ENCODE measurements at regions not wholly inside any gene's neighbourhood (a gene's known extent, or its start where the extent isn't known, plus 50 kb on each side); places are given as distances from the start of the nearest gene placed in this dataset.

- DNase-seq (ENCODE audit: low read depth, low spot score): no peak
- no TSS peak for BruUV-seq (replicated peaks)
- Histone ChIP-seq H3K36me3 (ENCODE audit: control insufficient read depth in 2 of 2, extremely low read depth in 1 of 2, insufficient read depth in 2 of 2, low read length in 2 of 2) (no peaks in the 10 kb centered on the region), H3K4me3 (replicated peaks in 1 of 3; ENCODE audit: insufficient read depth in 1 of 3, low read depth in 1 of 3, low read length in 3 of 3) (no peak overlapping the region), H2AFZ (ENCODE audit: low read depth, low read length) (no peak overlapping the region), H3K4me2 (ENCODE audit: insufficient read depth, low read length) (no peak overlapping the region), H4K20me1 (replicated peaks; ENCODE audit: control insufficient read depth, extremely low read depth, insufficient read depth, low read length) (no peaks in the 10 kb centered on the region), H3K79me2 (ENCODE audit: control insufficient read depth, insufficient read depth, low read length) (no peaks in the 10 kb centered on the region), H3K4me1 (ENCODE audit: control insufficient read depth, extremely low read depth, insufficient read depth, low read length) (no peaks in the 10 kb centered on the region), H3K9me1 (replicated peaks; ENCODE audit: control insufficient read depth, extremely low read depth, insufficient read depth, low read length) (no peaks in the 10 kb centered on the region), H3K9me3 (replicated peaks; ENCODE audit: control insufficient read depth, insufficient read depth, low read length) (no peaks in the 10 kb centered on the region), H3K9ac (replicated peaks; ENCODE audit: extremely low read depth, insufficient read depth, low read length) (no peak overlapping the region), H3K27me3 (ENCODE audit: control insufficient read depth in 2 of 2, insufficient read depth in 2 of 2, low read length in 2 of 2) (peaks cover 0 to 1% of the 10 kb centered on the region in 2 experiments), H3K27ac (ENCODE audit: insufficient read depth, low read depth, low read length) (no peak overlapping the region)
- intact Hi-C loops (cut with micrococcal nuclease) (no loop called here), dilution Hi-C loops (cut with MboI; ENCODE audit: extremely low pct_ligation_motif_present, low sequenced_read_pairs) (no loop called here)
- TF ChIP-seq JUN (IDR thresholded peaks at IDR 0.05; ENCODE audit: borderline replicate concordance, insufficient read depth, insufficient read length, low read depth) (no peak), EZH2 (IDR thresholded peaks at IDR 0.05; ENCODE audit: borderline replicate concordance, low read depth, low read length, severe bottlenecking) (no peak), GATA2 (IDR thresholded peaks at IDR 0.05; ENCODE audit: insufficient read depth, insufficient read length, low read depth, low read length) (no peak), CTCF (IDR thresholded peaks at IDR 0.05; ENCODE audit: extremely low read depth in 1 of 2, insufficient read depth in 1 of 2, low read depth in 1 of 2, low read length in 2 of 2) (no peak), FOS (IDR thresholded peaks at IDR 0.05; ENCODE audit: borderline replicate concordance, insufficient read depth, low read length) (no peak)
- POLR2A ChIA-PET: interaction anchor here (0.6 kb wide), 1 partner anchor 16 kb away, joined by 5 read pairs; no protein-coding TSS in a partner anchor
- no peak for FAIRE-seq
- CTCF ChIA-PET: interaction anchor here (1.5 kb wide), 1 partner anchor 14 kb away, joined by 3 read pairs; no protein-coding TSS in a partner anchor
These were observed 52.4 kb upstream of the NXT1 start for GRCh38 chr20:23298155-23298554.

All from endothelial cell of umbilical vein (primary cell).